ENCODE measurements at regions not wholly inside any gene's neighbourhood (a gene's known extent, or its start where the extent isn't known, plus 50 kb on each side); places are given as distances from the start of the nearest gene placed in this dataset.

DNA sequence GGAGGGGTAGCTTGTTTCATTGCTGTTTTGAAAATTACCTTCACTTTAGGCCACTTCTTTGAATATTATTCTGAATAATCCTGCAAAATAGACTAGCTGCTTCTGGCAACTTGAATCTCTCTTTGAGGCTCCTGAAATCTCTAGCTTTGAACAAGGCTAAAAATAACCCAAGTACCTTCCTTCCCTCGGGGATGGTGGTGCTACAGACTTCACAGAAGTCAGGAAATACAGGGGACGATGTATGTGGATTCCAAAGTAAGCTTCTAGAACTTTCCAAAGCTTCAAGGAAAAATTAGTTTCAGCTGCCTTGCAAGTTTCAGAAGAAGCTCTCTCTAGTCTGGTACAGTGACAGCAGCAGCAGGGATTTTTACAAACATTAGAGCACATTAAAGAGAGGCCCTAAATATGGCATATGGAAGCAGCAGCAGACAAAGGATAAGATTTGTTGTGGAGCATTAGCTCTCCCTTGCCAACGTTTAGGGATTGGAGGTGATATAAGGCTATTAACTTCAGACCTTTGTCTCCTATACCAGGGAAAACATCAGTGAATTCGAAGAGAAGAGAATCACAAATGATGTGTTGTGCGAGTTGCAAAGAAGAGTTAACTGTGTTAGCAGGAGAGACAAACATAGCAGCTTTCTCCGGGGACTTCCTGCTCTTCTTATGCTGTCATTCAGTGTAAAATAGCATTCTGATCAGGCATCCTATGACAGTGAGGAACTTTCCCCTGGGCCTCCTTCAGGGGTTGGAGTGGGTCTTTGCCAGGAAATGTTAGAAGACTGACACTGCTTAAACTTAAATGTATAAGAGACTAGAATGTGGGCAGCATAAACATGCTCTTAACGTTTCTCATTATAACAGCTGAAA is 783.0 kb upstream of the ARPP21 start:
- TF ChIP-seq, protein P1, sequence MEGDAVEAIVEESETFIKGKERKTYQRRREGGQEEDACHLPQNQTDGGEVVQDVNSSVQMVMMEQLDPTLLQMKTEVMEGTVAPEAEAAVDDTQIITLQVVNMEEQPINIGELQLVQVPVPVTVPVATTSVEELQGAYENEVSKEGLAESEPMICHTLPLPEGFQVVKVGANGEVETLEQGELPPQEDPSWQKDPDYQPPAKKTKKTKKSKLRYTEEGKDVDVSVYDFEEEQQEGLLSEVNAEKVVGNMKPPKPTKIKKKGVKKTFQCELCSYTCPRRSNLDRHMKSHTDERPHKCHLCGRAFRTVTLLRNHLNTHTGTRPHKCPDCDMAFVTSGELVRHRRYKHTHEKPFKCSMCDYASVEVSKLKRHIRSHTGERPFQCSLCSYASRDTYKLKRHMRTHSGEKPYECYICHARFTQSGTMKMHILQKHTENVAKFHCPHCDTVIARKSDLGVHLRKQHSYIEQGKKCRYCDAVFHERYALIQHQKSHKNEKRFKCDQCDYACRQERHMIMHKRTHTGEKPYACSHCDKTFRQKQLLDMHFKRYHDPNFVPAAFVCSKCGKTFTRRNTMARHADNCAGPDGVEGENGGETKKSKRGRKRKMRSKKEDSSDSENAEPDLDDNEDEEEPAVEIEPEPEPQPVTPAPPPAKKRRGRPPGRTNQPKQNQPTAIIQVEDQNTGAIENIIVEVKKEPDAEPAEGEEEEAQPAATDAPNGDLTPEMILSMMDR (IDR thresholded peaks at IDR 0.05; ENCODE audit: low read depth, low read length) = no peak
- H3K4me3 ChIP-seq (replicated peaks in 1 of 2; ENCODE audit: low read depth in 2 of 2, low read length in 2 of 2) = no peak overlapping the region
- no peak for DNase-seq (ENCODE audit: low read depth in 2 of 2)

GRCh38 chr3:34858067-34858660 is 781.2 kb upstream of the ARPP21 start:
- TF ChIP-seq, protein P1 (IDR thresholded peaks at IDR 0.05; ENCODE audit: low read depth, low read length) = no peak
- DNase-seq (ENCODE audit: low read depth in 2 of 2) = no peak
- H3K4me3 ChIP-seq (replicated peaks in 1 of 2; ENCODE audit: low read depth in 2 of 2, low read length in 2 of 2) = no peak overlapping the region

DNA sequence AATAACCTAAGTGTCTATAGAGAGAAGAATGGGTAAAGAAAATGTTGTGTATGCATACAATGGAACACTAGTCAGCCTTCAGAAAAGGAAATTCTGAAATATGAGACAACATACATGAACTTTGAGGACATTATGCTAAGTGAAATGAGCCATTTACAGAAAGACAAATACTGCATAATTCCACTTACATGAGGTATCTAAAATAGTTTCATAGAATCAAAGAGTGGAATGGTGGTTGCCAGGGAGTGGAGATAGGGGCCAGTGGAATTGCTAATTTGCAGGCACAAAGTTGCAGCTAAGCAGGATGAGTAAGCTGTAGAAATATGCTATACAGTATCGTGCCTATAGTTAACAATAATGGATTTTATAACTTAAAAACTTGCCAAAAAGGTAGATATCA is 779.6 kb upstream of the ARPP21 start:
- TF ChIP-seq, protein P1 (IDR thresholded peaks at IDR 0.05; ENCODE audit: low read depth, low read length) = no peak
- DNase-seq (ENCODE audit: low read depth in 2 of 2) = no peak
- H3K4me3 ChIP-seq (replicated peaks in 1 of 2; ENCODE audit: low read depth in 2 of 2, low read length in 2 of 2) = no peak overlapping the region

DNA sequence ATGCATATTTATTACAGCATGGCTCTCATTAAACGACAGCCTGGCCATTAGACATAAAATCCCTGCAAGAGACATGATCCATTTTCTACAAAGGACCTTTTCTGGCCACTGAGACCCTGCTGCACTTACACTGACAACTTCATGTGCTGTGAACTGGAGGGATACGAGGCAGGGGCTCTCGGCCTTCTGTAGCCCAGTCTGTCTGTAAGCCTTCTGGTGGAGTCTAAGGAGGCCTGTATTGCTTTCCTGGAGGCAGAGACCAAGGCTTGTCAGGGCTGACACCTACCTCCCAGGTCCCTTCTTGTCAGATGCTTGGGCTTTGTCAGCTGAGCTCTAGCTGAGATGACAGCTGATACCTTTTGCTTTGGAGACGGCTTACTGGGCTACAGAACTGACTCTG is 776.9 kb upstream of the ARPP21 start:
- DNase-seq (ENCODE audit: low read depth in 2 of 2) = no peak
- no peak overlapping the region for H3K4me3 ChIP-seq (replicated peaks in 1 of 2; ENCODE audit: low read depth in 2 of 2, low read length in 2 of 2)
- TF ChIP-seq, protein P1 (IDR thresholded peaks at IDR 0.05; ENCODE audit: low read depth, low read length) = no peak

- no peak for DNase-seq (ENCODE audit: low read depth in 2 of 2)
- TF ChIP-seq, protein P1 (IDR thresholded peaks at IDR 0.05; ENCODE audit: low read depth, low read length) = no peak
- no peak overlapping the region for H3K4me3 ChIP-seq (replicated peaks in 1 of 2; ENCODE audit: low read depth in 2 of 2, low read length in 2 of 2)
These were observed 775.8 kb upstream of the ARPP21 start for GRCh38 chr3:34863485-34863884.

- peak; percentile 5 to 19 for DNase-seq (ENCODE audit: low read depth in 2 of 2)
- H3K4me3 ChIP-seq (replicated peaks in 1 of 2; ENCODE audit: low read depth in 2 of 2, low read length in 2 of 2) = no peak overlapping the region
- TF ChIP-seq, protein P1 (IDR thresholded peaks at IDR 0.05; ENCODE audit: low read depth, low read length) = no peak
These were observed 775.3 kb upstream of the ARPP21 start for GRCh38 chr3:34864011-34864410.
